GM23248 (cell line): ENCODE measurements at regions not wholly inside any gene's neighbourhood (a gene's known extent, or its start where the extent isn't known, plus 50 kb on each side); places are given as distances from the start of the nearest gene placed in this dataset.

Source experiments
- EZH2 ChIP-seq: fragments of 200-600 bp; sonication (generic); IDR thresholded peaks from 2 replicates; pipeline ENCODE4 v1.6.1; 2018; ENCODE audit warnings: antibody characterized with exemption, mild to moderate bottlenecking; ENCODE audit not compliant: insufficient read depth, poor library complexity, severe bottlenecking
- EZH2phosphoT487 ChIP-seq: fragments of 200-600 bp; sonication (generic); IDR thresholded peaks from 2 replicates; pipeline ENCODE4 v1.6.1; 2018; ENCODE audit warnings: antibody characterized with exemption, moderate library complexity, mild to moderate bottlenecking, low read depth; ENCODE audit not compliant: insufficient read depth

- TF ChIP-seq EZH2 (no peak), EZH2phosphoT487 (no peak)
Observed at GRCh38 chr6:6920987-6921313, 186.8 kb upstream of the RREB1 start.
